DMS53 treated with DMSO at 0.1 percent for 48 hours (cell line): ENCODE measurements at regions not wholly inside any gene's neighbourhood (a gene's known extent, or its start where the extent isn't known, plus 50 kb on each side); places are given as distances from the start of the nearest gene placed in this dataset.
"Not testable (repeated sequence)": the region's sequence is repeated elsewhere in the genome, so short reads cannot be mapped to it uniquely, and the experiment has no call there.

Experiments
- DNase-seq: peaks from one replicate; lab custom pipeline; 2025; ENCODE audit not compliant: unreplicated experiment; lab: John Stamatoyannopoulos, UW

DNA sequence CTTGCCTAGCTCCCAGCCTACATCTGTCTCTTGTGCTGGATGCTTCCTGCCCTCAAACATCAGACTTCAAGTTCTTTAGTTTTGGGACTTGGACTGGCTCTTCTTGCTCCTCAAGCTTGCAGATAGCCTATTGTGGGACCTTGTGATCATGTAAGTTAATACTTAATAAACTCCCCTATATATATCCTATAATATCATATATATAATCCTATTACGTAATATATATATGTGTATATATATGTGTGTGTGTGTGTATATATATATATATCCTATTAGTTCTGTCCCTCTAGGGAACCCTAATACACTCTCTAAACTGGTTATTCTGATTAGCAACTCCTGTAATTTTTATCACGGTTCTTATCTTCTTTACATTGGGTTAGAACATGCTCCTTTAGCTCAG is 274.9 kb upstream of the USP25 start:
- not testable (repeated sequence) for DNase-seq

DNA sequence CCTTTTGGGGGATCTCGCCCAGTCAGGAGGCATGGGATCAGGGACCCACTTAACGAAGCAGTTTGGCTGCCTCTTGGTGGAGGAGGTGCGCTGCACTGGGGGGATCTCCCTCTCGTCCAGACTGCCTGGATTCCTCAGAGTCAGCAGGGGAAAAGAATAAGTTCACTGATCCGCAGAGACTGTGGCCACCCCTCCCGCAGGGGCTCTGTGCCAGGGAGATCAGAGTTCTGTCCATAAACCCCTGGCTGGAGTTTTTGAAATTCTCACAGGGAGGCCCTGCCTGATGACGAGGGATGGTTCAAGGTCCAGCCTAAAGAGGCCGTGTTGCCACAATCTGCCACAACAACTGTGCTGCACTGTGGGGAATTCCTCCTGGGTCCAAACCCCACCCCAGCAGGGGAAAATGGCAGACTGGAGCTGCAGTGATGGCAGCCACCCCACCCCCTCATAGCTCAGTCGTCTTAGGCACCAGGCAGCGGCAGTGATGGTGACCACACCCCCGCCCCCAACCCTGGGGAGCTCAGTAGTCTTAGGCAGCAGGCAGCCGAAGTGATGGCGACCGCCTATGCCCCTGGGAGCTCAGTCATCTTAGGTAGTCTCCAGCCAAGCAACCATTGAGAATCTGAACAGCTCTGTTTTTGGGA is 273.8 kb upstream of the USP25 start:
- DNase-seq, result no peak

DNA sequence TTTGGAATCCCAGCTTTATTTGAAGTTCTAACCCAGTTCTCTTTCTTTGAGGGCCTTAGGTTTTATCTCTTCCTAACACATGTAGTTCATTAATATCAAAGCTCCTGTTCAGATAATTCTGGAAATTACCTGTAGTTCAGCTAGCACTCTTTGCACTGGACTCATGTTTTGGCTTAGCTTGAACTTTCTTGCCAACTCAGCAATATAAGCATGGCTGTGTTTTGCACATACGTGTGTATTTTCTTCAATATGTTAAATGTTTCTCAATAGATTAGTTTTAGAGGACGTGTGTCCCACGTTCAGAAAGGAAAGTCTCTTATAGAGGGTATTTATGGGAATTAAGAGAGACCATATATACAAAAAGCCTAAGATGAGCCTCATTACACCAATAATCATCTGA is 271.8 kb upstream of the USP25 start:
- no peak for DNase-seq

DNA sequence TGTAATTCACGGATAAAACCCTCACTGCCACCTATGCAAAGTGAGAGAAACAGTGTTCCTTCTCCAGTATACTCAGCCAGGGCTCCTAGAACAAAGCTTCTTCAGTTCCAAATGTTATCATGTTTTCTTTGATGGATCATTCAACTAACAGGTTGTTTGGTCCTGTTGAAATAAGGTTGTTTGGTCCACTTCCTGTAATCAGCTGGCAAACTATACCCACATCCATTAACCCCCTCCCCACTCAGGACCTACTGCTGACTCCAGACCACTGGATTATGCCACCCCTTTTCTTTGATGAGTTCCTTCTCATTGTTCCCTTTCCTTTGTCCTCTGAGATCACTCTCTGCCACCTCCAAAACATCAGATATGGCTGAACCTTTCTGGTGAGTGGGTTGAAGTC is 267.7 kb upstream of the USP25 start:
- DNase-seq, result no peak

DNA sequence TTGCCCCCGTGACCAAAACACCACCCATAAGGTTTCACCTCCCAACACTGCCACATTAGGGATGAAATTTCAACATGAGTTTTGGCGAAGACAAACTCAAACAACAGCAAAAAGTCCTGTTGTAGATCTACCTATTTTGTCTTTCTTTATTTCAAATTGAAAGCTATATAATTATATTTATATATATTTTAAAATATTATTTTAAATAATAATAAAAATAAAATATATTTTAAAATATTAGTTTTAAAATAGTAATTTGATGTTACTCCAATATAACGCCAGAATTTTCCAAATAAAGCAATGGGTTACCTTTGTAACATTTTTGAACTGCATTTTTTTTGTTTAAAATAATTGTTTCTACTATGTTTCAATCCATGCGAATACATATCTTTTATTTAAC is 263.5 kb upstream of the USP25 start:
- DNase-seq, result no peak

DNA sequence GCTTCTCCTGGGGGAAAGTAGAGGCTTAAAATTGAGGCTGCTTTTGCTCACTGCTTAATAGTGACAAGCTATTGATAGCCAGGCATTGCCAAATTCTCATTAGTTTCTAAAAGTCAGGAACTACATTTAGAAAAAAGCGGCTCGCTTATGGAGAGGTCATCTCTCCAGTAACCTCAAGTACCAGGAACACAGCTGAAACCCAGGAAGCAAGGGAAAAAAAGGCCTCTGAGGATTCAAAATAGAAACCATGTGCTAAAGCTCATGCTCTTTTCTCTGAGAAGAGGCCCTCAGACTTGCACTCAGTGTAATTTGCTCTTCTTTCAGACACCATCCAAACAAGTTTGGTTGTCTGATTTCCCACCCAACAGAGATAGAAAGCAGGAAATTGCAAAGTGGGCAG is 261.4 kb upstream of the USP25 start:
- DNase-seq, result no peak

DNA sequence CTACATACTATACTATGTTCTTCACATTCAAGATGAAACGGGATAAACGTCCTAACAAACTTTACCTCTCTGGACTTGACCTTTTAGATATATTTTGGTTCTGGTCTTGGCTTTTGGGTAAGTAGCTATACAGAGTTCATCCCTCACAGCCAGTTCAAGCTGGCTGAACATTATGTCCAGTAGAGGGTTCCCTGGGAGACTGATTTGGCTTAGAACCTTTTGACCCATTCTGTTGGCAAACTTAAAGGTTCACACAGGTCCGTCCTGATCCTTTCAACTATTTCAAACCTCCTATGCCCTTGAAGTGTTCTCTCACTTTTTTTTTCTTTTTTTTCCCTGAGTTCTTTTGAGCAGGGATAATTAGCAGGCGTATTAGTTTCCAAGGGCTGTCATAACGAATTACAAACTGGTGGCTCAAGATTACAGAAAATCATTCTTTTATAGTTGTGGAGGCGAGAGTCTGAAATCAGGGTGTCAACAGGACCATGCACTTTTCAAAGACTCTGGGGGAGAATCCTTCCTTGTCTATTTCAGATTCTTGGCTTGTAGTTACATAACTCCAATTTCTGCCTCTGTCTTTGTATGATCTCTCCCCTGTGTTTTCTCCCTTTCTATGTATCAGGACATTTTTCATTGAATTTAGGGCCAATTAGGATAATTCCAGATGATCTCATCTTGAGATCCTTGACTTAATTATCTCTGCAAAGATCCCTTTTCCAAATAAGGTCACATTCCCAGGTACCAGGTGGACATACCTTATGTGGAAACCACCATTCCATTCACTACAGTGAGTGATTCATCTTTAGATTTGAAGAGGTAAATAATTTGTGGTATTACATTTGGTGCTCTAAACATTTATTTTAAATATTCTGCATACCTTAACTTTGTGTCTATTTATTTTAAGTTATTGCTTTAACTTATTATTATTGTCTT is 257.4 kb upstream of the USP25 start:
- no peak for DNase-seq

DNA sequence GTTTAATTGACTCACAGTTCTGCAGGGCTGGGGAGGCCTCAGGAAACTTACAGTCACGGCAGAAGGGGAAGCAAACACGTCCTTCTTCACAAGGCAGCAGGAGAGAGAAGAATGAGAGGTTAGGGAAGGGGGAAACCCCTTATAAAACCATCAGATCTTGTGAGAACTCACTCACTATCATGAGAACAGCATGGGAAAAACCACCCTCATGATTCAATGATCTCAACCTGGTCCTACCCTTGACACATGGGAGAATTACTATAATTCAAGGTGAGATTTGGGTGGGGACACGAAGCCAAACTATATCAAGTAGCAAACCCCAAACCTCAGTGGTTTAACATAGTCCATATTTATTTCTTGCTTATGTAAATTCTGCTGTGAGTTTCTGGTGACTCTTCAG is 252.0 kb upstream of the USP25 start:
- DNase-seq, result not testable (repeated sequence)

DNA sequence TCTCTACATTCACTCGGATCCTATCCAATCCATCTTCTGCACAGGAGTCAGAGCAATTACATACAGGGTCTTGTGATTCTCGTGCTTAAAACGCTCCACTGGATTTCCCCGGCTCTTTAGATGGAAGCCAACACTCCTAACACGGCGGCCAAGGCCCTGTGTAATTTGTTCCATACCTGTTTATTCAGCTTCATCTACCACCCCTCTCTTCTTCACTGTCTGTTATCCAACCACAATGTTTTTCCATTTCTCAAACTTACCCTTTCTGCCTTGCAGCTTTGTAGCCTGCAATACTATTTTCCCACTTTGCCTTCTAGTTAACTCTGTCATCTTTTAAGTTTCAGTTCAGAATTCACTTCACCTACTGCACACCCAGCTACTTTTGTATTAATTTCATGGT is 249.6 kb upstream of the USP25 start:
- DNase-seq, result no peak

DNA sequence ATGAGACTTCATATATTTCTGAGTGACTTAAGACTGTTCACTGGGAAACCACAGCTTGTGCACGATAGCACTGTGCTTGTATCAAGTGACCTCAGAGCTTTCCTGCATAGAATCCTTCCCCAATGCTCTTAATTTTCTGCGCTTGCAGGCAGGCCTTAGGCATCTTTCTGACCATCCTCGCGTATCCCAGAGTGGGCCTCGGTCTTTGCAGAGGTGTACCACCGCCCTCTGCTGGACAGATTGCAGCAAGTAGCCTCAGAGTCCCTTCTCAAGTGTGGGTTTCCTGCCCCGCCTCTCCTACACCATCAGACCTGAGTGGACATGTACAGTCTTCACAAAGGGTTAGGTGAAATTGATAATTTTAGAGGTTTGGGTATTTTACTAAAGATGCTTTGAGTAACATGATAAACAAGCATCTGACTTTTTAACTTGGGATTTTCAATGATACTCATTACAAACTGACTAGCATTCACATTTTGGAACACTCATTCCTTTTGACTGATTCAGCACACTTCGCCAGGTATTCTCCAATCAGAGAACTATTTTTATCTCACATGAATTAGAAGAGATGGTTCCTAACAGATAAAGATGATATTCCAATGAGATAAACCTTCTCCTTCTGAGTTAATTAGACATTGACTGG is 246.5 kb upstream of the USP25 start:
- DNase-seq, result peak; percentile 72

DNA sequence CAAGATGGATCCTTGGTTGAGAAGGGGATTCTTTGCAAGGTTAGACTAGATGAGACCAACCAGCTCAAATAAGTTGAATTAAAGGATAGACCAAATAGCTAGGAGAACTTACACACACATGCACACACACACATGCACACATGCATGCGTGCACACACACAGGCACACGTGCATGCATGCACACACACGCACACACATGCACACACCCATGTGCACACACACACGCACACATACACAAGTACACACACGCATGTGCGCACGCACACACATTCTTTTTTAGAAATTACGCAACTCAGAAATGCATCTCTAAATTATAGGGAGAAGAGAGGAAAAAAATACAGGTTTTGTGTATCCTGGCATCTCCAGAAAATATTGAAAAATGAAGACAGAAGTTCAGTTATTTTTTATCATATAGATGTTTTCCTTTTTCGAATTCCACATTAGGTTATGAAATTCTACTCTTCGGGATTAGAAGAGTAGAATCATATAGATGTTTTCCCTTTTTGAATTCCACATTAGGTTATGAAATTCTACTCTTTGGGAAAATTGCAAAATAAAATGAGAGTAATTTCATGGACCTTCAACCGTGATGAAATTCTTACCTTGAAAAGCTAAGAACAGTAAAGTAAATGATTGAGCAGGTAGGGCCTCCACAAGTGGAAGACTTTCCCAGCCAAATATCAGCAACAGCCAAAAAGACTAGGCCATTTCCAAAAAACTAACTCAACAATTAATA is 243.2 kb upstream of the USP25 start:
- no peak for DNase-seq

DNA sequence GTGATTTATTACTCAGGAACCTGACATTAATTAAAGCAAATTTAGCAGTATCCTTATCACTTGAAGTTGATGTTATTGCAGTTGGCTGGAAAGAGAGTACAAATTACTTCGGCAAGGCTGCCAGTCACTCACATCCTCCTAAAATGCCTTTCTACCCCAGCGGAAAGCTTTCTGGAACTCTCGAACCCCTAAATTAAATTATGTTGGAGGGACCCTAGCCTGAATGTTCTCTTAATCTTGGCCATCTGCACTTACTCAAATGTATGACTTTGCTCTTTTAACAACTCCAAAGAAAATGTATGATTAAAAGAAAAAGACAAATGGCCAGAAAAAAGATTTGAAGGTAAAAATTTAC is 242.6 kb upstream of the USP25 start:
- DNase-seq, result no peak

DNA sequence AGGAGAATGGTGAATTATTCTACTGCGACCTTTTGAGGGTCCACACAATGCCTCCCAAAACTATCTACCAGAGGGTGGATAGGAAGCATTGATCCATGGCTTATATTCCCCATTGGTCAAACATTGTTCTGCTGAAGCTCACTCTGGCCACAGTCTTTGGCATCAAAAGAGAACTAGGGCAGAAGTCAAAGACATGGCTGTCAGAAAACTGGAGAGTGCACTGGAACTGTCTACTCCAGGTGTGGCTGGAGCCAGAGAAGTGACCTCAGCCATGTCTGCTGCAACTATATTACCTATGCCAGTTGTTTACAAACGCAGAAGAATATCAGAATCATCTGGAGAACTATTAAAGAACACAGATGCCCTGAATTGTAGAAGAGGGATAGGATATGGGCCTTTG is 238.7 kb upstream of the USP25 start:
- no peak for DNase-seq

DNA sequence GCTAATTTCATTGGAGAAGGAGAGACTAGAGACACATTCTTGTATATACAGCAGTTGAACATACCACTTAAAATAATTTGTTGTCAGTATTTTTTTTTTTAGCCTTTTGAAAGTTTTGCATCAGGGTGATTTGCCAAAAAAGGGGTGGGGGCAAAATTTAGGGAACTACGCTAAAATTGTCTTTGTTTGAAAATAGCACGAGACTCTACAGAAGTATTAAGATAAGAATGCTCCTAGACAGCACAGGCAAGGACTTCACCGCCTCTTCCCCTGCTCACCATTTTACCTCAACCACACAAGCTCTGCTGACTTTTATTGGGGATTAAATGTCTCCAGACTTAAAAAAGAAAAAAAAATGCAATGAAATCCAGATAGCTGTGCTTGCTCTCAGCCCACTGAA is 236.1 kb upstream of the USP25 start:
- no peak for DNase-seq

DNA sequence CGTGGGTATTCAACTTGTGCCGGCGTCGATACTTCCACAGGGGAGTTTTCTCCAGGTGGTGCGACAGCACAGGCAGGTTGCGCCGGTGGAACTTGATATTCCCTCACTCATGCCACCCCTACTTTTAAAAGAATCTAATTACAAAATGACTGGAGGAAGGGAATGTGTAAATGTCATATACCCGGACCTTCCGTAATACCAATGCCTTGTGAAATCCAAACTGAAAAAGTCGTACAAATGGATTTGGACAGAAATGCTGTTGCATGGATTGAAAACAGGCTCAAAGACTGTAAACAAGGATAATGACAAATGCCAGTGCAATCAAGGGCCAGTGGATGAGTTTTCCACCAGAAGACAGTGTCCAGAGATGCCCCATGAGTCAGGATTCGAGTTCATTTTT is 235.3 kb upstream of the USP25 start:
- DNase-seq, result no peak

DNA sequence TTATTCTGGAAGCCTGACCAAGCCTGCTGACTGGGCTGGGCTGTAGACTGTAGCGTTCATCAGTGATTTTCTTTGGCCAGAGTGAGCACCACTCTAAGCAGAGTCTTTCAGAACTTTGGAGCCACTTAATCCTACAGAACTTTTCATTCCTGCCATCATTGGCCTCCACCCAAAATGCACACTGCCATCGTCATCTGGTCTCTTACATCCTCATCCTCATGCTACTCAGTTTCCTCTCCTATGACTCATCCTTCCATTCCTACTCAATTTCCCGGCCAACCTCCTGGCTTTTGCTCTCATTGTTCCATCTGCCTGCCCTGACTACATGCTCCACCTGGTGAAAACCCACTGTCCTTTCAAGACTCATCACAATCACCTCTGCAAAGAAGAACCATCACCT is 233.8 kb upstream of the USP25 start:
- no peak for DNase-seq

DNA sequence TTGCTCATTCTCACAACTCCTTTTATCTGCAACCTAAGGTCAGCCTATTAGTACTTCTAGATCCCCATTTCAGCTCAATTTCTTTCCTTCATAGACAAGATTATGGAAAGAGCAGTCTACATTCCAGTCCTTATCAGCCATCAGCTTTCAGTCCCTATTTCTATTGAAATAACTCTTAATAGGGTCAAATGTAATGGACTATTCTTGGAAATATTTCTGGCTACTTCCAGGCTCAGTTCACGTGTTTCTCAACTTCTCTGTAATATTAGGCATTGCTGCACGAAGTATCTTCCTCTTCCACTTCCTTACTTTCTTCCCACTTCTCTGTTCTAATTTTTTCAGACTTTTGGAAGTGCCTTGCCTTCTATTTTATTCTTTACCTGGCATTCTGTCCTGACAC is 232.9 kb upstream of the USP25 start:
- DNase-seq, result no peak

DNA sequence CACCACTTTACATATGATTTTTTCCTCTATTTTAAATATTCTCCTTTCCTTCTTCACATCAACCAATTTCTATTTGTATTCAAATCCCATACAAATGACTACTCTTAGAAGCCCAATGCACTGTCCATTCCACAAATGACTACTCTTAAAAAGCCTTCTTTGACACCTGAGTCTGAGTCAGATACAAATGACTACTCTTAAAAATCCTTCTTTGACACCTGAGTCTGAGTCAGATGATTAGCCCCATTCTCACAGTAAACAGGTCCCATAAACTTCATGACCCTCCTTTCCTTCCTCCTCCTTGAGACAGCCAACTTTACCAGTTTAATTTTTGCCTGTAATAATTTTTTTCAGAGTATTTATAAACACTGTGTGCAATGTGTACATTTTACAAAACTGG is 231.3 kb upstream of the USP25 start:
- no peak for DNase-seq

DNA sequence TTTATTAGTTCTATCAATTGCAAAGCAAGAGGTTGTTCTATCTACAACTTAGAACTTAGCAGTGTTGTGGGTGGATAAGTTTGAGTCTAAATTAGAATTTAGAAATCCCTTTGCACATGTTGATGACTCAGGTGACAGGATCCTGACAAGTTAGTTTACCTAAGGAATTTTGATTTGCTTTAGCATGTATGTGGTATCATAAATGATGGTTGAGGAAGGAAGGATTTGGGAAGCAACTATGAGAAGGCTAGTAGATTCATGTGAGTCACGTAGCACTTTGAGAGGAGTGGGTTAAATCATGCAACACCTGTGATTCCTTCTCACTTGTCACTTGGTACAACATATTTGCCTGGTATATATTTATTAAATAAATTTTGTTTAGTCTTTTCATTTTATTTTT is 223.7 kb upstream of the USP25 start:
- no peak for DNase-seq

DNA sequence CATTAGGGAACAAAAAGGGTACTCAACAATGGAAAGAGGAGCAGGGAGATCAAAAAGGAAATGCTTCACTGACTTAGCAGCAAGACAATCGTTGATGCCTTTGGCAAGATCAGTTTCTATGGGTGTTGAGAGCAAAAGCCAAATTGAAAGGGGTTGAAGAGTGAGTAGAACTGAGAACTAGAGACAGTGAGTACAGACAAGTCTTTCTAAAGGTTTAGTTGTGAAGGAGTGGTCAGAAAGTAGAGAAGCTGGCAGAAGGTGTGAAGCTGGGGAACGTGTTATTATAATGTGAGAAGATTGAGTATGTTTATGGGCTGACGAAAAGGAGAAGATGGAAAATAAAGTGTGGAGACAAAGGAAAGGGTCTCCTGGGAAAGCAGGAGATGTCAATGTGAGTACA is 221.2 kb upstream of the USP25 start:
- DNase-seq, result no peak

DNA sequence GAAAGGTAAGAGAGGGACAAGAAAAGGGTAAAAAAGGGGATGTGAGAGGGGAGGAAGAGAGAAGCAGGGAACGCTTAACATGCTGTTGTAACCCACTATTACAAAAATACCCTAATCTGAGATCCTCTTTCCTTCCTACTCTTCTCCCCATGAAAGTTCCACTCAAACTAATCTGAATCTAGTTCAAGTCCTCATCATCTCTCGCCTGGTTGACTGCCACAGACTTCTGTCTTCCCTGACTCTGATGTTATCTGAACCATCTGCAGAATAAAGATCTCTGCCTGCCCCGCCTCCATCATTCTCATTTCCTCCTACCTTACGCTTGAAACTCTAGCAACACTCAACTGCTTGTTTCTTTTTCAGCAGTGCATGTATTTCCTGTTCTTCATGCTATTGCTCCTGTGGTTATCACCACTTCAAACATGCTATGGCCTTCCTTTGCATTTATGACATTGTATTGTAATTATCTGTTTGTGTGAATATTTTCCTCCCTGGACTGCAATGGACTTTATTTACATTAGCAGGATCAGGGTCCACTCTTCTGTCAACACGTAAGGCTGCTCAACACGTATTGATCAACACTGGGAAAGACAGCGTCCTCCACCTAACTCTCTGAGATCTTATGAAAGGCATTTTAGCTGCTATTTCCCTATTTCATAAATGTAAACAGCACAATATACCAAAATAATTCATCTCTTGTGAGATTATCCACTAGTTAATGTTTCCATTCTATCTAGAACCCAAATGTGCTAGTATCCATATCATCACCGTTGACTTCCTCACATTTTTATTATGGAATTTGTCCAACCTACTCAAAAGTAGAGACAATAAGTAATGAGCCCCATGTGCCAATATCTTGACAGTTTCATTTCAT is 215.5 kb upstream of the USP25 start:
- peak; percentile 2 for DNase-seq
